ENCODE measurements at regions not wholly inside any gene's neighbourhood (a gene's known extent, or its start where the extent isn't known, plus 50 kb on each side); places are given as distances from the start of the nearest gene placed in this dataset.

DNA sequence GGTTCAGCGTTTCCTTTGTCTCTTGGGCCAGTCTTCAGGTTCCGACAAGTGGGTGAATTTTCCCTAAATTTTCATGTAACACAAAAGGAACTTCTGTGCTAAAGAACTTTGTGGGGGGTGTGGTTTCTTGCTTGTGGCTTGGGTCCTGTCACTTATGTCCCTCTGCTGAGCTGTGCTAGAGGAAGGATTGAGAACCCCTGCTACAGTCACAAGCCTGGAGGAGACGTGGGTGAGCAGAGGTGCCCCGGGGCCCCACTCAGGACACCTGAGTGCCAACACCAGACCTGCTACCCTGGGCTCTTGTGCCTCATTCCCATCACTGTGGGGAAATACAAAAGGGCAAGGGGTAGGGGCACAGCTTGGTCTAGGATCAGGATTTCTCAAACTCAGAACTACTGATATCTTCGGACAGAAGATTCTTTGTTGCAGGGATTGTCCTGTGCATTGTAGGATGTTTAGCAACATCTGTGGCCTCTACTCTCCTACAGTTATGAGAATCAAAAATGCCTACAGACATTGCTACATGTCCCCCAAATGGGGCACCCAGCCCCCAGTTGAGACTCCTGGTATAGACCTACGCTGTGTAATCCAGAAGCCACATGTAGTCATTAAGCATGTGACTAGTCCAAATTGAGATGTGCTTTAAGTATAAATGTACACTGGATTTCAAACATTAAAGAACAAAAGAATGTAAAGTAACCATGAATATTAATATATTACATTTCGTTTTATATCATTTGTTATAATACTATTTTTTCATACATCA is 128.7 kb downstream of the LY86 start:
- Histone ChIP-seq H3K9me3 (ENCODE audit: control insufficient read depth in 4 of 4, insufficient read depth in 3 of 4, low read length in 3 of 4) (no peaks in the 10 kb centered on the region), H3K9ac (ENCODE audit: insufficient read depth in 1 of 2, low read length in 2 of 2) (no peak overlapping the region), H3K36me3 (ENCODE audit: control insufficient read depth in 4 of 4, insufficient read depth in 4 of 4, low read length in 4 of 4) (no peaks in the 10 kb centered on the region), H3K27ac (ENCODE audit: low read depth in 1 of 2, low read length in 1 of 2) (no peak overlapping the region), H3K4me1 (ENCODE audit: control insufficient read depth in 5 of 5, insufficient read depth in 5 of 5, low read length in 5 of 5) (peaks cover 8 to 31% (median 11%) of the 10 kb centered on the region in 5 donors), H3K27me3 (ENCODE audit: control insufficient read depth in 3 of 3, insufficient read depth in 3 of 3, low read length in 2 of 3) (no peaks in the 10 kb centered on the region), H3K4me3 (no peak overlapping the region)
- no peak for TF ChIP-seq CTCF (IDR thresholded peaks at IDR 0.05; ENCODE audit: control extremely low read depth, extremely low read depth)
- DNase-seq (no peak), ATAC-seq (ENCODE audit: insufficient read depth, low FRiP score) (no peak)
- WGBS, 2 donors: 42 to 71% methylated on average over 7 of the region's 7 CpGs

DNA sequence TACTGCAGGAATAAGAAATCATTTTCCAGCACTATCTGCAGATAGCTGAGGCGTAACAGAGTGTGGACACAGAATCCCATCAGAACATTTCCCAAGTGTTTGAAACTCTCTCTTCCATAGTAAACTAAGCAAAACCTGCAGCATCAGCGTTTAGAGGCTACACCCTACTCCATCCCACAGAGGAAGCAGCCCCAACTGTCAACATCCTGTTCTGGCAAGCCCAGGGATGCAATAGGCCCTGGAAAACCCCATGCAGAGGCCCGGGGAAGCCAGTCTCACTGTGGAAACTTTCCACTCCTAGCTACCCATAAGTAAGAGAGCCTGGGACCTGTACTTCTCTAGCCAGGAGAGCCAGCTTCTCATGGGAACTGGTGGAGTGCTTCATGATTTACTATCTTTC is 129.4 kb downstream of the LY86 start:
- no peak overlapping the region for H3K9ac ChIP-seq (ENCODE audit: insufficient read depth in 1 of 2, low read length in 2 of 2)
- peaks cover 3 to 24% (median 8%) of the 10 kb centered on the region in 5 donors for H3K4me1 ChIP-seq (ENCODE audit: control insufficient read depth in 5 of 5, insufficient read depth in 5 of 5, low read length in 5 of 5)
- no peaks in the 10 kb centered on the region for H3K27me3 ChIP-seq (ENCODE audit: control insufficient read depth in 3 of 3, insufficient read depth in 3 of 3, low read length in 2 of 3)
- TF ChIP-seq CTCF (IDR thresholded peaks at IDR 0.05; ENCODE audit: control extremely low read depth, extremely low read depth): no peak
- H3K4me3 ChIP-seq: no peak overlapping the region
- peak overlapping the region in 1 of 2 donors; percentile 42 for H3K27ac ChIP-seq (ENCODE audit: low read depth in 1 of 2, low read length in 1 of 2)
- 14 to 29% methylated on average over 3 of the region's 3 CpGs for WGBS, 2 donors
- H3K9me3 ChIP-seq (ENCODE audit: control insufficient read depth in 4 of 4, insufficient read depth in 3 of 4, low read length in 3 of 4): no peaks in the 10 kb centered on the region
- H3K36me3 ChIP-seq (ENCODE audit: control insufficient read depth in 4 of 4, insufficient read depth in 4 of 4, low read length in 4 of 4): no peaks in the 10 kb centered on the region
- peak in 1 of 3 donors; percentile 66 for DNase-seq
- ATAC-seq (ENCODE audit: insufficient read depth, low FRiP score): no peak

GRCh38 chr6:6721606-6722005 is 133.1 kb downstream of the LY86 start:
- Histone ChIP-seq H3K36me3 (ENCODE audit: control insufficient read depth in 4 of 4, insufficient read depth in 4 of 4, low read length in 4 of 4) (no peaks in the 10 kb centered on the region), H3K4me3 (no peak overlapping the region), H3K27ac (ENCODE audit: low read depth in 1 of 2, low read length in 1 of 2) (peak overlapping the region in 1 of 2 donors; percentile 73), H3K27me3 (ENCODE audit: control insufficient read depth in 3 of 3, insufficient read depth in 3 of 3, low read length in 2 of 3) (no peaks in the 10 kb centered on the region), H3K4me1 (ENCODE audit: control insufficient read depth in 5 of 5, insufficient read depth in 5 of 5, low read length in 5 of 5) (peaks cover 0 to 28% (median 15%) of the 10 kb centered on the region in 5 donors), H3K9me3 (ENCODE audit: control insufficient read depth in 4 of 4, insufficient read depth in 3 of 4, low read length in 3 of 4) (no peaks in the 10 kb centered on the region), H3K9ac (ENCODE audit: insufficient read depth in 1 of 2, low read length in 2 of 2) (no peak overlapping the region)
- TF ChIP-seq CTCF (IDR thresholded peaks at IDR 0.05; ENCODE audit: control extremely low read depth, extremely low read depth): no peak
- WGBS, 2 donors: 46 to 54% methylated on average over 2 of the region's 2 CpGs
- ATAC-seq (ENCODE audit: insufficient read depth, low FRiP score): no peak
- peak; percentile 43 to 84 (median 50) for DNase-seq

Data from lung (tissue), 11 donors.